Right hindlimb (tissue), 1 donor: ENCODE measurements at regions not wholly inside any gene's neighbourhood (a gene's known extent, or its start where the extent isn't known, plus 50 kb on each side); places are given as distances from the start of the nearest gene placed in this dataset.
"Not testable (repeated sequence)": the region's sequence is repeated elsewhere in the genome, so short reads cannot be mapped to it uniquely, and the experiment has no call there.

Experiments
- DNase-seq: peaks from one replicate; pipeline ENCODE4 v3.0.0-alpha.2; 2018

- no peak for DNase-seq
These were observed 171.5 kb downstream of the MYCN start for GRCh38 chr2:16111838-16112210.

DNA sequence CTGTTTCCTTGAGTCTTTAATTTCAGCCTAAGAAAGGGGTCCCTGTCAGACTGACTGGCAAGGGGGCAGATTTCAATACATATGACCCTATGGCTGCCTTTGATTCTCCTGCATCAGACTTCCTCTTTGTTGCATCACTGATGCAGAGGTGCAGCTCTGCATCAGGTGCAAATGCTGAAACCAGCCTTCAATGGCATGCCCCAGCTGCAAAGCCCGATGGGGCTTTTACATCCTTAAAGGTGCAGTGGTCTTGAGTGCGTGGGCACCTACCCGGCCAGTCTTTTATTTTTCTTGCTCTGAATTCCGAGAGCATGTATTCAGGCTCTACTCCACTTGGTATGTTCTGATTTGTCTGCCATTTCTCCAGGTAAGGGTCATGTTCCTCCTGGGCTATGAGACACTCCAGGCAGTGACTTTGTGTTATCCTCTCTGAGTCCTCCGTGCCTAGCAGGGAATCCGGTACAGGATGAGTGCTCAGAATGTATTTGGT lies 169.5 kb downstream of the MYCN start:
- DNase-seq, result no peak

DNA sequence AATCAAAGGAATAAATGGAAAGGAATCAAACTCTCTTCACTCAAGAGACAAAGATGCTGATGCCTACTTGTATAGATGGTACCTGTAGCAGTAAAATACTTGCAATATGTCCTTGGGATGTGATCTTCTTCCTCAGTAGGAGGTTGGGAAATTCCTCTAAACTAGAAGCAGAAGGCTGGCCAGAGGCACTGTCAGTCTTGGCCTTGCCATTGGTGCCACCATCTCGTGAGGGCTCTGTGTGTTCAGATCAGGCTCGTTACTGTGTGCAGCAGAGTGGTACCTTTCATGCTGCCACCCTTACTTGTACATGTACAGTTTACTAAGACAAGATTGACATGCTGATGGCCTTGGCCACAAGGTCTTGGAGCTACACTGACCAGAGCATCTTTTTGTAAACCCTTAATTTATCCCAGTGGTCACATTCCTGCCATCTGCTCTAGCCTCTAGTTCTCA lies 169.0 kb downstream of the MYCN start:
- DNase-seq, result no peak

GRCh38 chr2:16107246-16107645 lies 166.9 kb downstream of the MYCN start:
- DNase-seq, result no peak

GRCh38 chr2:16106619-16107018 lies 166.3 kb downstream of the MYCN start:
- DNase-seq, result no peak

DNA sequence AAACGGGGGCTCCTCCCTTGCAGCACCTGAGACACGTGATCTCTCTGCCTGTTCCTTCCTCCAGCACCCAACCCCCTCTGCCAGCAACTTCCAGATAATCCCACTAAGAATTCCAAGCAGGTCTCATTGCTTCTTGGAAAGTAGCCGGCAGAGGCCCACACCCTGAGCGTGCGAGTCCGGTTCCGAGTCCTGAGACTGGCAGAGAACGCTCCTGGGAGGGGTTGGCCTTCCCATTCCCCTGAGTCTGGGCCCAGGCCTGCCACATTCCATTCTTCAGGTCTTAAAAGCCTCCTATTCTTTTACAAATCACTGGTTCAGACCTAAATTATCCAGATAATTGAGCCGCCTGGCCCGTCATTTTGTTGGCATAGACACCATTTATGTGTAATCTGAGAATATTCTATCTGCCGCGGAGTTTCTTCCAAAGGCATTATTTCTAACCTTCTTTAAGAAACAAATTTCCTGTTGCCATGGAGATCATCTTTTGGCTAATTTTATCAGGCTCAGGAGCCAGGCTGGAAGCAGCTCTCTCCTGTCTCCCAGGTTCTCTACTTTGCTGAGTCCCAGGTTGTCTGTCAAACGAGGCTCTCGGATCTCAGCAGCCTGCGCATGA lies 165.4 kb downstream of the MYCN start:
- no peak for DNase-seq

DNA sequence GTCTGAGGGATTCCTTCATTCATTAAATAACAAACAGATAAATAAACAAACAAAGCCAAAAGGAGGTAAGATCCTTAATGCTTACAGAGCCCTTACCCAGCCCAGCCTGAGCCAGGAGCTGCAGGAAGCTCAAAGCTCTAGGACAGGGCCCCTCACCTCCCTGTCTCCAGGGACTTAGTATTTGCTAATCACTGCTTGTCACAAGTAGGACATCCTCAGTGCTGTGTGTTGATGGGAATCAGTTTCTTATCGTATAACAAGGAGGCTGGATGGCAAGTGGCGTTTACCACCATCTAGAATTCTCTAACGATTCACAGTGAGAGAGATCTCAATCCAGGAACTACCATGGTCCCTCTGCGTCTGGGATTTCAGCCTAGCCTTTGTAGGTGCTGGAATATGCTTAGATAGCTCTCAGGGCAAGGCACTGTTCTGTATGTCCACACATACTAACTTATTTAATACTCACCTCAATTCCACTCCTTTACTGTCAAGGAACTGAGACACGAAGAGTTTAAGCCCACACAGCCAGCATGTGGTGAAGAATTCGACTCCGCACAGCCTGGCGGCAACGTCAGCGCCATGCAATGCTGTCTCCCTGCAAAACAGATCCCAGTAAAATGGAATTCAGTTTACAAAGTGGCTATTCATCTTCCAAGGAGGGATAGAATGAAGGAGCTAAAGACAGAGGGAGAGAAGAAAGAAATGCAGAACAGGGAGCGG lies 164.8 kb downstream of the MYCN start:
- DNase-seq, result no peak

DNA sequence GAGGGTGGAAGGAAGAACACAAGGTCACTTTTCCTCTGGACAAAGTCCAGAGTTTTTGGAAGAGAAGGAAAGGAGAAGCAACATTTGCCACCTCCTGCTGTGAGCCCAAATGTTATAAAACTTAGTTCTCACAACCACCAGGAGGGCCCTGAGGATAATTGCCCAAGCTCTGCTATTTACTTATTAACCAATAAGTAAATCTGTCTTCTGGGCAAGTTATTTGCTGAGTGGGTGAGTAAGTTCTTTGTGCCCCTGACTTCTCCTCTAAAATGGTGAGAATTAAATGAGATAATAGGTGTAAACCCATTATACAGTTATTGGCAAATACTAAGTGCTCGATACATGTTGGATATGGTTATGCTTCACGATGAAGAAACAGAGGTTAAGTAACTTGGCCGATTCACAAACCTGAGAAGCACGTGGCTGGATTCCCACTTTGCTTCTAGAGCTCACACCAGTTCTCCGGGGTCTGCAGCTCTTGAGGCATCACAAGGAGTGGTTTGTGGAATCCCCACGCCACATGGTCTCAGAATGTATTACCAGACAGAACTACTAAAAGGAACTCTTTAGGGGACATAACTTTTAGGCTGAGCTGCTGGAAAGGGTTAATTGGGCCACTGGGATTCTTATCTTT lies 164.1 kb downstream of the MYCN start:
- DNase-seq, result no peak

DNA sequence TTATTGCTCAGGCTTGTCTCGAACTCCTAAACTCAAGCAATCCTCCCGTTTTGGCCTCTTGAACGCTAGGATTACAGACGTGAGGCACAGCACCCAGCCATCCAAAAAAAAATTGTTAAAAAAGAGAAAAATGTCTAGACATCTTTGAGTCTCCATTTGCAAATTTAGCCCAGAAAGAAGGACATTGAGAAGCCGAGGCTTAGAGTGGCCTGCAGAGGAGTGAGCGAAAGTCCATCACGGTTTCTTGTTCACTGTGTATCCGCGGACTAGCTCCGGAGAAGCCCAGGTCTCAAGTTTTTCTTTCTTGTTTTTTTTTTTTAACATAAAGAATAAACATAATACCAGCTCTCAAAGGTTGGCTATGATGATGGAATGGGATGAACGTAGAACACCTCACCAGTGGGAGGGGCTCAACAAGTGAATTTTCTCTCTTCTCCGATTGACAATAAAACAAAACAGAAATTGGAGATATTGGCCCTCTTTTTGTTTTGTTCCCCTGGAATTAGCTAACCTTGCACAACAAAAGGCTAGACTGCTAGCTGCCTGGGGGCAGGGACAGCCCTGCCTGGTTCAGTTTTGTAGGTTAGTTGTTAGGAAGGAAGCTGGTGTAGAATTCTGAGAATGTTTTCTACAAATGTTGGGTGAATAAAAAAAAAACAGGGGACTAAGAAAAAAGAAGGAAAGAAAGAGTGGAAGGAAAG lies 163.4 kb downstream of the MYCN start:
- no peak for DNase-seq

GRCh38 chr2:16102976-16103380 lies 162.6 kb downstream of the MYCN start:
- DNase-seq, result no peak

- DNase-seq, result no peak
These were observed 162.1 kb downstream of the MYCN start for GRCh38 chr2:16102358-16102975.

GRCh38 chr2:16101196-16101595 lies 160.8 kb downstream of the MYCN start:
- no peak for DNase-seq

DNA sequence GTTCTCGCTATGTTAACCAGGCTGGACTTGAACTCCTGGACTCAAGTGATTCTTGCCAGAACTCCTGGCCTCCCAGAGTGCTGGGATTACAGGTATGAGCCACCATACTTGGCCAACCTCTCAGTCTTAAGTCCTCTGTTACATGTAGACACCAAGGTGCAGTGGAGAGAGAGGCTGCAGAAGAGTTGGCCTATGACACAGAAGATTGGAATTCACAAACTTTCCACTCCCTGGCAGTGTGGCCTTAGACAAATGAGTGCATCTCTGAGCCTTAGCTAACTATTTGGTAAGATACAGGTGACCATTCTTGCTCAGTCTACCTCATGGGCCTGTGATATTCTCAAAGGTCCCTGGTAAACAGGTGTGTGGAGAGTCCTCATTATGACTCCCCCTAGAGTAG lies 159.7 kb downstream of the MYCN start:
- DNase-seq, result no peak

DNA sequence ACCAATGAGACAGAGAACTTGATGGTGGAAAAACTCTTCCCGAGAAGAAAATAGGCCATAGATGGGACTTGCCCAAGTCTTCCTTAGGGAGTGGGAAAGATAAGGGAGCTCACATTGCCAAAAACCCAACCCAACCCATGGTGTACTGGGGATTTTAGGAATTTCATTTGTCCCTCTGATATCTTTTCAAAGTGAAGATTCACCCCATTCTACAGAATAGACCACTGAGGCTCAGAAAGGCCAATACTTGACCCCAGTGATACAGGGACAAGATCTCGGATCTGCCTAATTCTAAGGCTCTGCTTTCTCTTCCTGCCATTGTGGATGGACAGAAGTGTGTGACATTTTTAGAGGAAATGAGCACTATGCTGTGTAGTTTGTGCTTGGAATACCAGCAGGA lies 159.0 kb downstream of the MYCN start:
- DNase-seq, result no peak

DNA sequence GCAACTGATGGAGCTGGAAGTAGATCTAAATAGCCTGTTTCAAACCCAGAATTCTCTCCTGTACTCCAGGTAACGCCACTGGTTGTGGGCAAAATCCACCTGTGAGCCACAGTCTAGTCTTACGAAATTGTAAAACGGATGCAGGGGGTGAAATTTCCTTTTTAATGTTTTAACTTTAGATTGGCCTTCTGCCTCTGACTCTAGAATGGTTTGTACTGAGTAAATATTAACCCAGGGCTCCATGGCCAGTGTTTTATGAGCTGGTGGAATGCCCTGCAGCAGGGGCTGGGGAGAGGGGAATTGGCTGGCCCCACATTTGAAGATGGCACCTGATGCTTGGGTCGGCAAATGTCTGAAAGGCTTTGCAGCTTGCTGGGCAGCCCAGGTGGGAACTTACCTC lies 156.6 kb downstream of the MYCN start:
- DNase-seq, result no peak

- DNase-seq, result not testable (repeated sequence)
These were observed 155.1 kb downstream of the MYCN start for GRCh38 chr2:16095483-16095882.

GRCh38 chr2:16094811-16095210 lies 154.5 kb downstream of the MYCN start:
- DNase-seq, result no peak

GRCh38 chr2:16093639-16094529 lies 153.5 kb downstream of the MYCN start:
- no peak for DNase-seq

DNA sequence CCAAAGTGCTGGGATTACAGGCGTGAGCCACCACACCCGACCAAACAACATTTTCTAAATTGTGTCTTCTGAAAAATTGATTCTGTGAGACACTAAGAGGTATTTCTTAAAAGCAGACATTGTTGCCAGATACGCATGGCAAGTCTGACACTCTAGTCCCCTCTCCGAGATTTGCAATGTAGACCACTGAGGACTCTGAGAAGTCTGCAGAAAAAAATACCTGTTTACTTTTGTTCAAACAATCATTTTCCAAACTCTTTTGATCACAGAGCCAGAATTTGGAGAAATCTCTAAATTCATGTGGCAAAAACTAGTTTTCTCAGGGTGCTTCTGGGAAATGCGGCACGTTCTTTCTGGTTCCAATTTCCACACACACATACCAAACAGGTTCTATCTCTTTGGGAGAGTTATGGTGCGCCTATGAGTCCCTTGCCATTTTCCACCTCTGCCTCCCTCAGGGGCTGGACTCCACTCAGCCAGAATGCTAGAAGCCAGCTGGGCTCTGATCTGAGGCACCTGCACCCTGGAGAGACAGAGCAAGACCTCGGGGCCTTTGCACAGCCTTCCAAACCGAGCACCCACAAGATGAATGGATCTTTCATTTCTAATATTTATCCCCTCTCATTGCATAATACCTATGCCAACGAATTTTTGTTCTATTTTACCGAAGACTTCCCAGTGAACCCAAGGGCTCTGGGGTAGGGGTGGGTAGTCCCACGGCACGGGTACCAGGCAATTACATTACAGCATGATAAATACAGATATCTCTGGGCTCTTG lies 152.7 kb downstream of the MYCN start:
- DNase-seq, result no peak

DNA sequence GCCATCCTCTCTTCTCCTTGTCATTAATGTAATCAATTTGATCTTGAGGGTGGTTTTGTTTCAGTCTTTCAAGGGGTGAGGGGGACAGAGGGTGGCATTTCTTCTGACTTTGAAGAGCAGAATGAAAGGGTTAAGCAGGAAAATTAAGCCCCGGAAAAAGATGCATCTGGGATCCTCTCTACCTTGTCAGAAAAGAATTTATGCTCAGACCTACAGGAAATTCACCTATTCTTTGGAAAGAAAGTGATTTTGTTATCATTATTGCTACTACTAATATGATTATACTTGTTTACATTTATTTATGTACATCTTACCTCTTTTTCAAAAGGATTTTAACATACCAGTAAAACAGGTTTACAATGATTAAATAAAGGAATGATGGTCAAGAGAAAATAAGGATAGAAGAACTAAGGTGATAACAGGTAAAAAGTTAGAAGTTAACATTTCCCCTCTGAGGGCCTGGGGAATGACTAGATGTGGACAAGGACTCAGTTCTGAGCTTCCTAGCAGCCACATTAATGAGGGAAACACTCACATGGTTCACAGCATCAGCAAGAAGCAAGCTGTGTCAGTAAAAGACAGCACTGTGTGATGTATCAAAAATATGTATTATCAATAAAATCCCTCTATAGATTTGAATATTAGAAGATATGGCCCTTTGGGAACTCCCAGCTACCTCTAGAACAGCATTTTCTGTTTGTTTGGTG lies 151.4 kb downstream of the MYCN start:
- DNase-seq, result no peak
